ENCODE measurements at regions not wholly inside any gene's neighbourhood (a gene's known extent, or its start where the extent isn't known, plus 50 kb on each side); places are given as distances from the start of the nearest gene placed in this dataset.

- ChIA-PET POLR2A (ENCODE audit: unreplicated experiment) (no interaction called here), CTCF (no interaction called here)
- no peaks in the 10 kb centered on the region for H3K27me3 ChIP-seq (ENCODE audit: low read length)
- ATAC-seq: peak; percentile 96
- H3K79me2 ChIP-seq (ENCODE audit: low read length): no peaks in the 10 kb centered on the region
- H3K9me2 ChIP-seq (replicated peaks; ENCODE audit: low read length): no peaks in the 10 kb centered on the region
- no peak overlapping the region for H2AFZ ChIP-seq (ENCODE audit: low read length)
- H3K9me3 ChIP-seq (ENCODE audit: low read length): no peaks in the 10 kb centered on the region
- no TSS peak for BruUV-seq (replicated peaks)
- H4K20me1 ChIP-seq (ENCODE audit: low read length): no peaks in the 10 kb centered on the region
- DNase-seq: peak; percentile 60
- no peak overlapping the region for H3K9ac ChIP-seq (ENCODE audit: low read length)
- H3F3A ChIP-seq (ENCODE audit: low read length, unreplicated experiment): no peaks in the 10 kb centered on the region
- peak overlapping the region; percentile 12; the same call in 1 of the 2 replicates for H3K27ac ChIP-seq (ENCODE audit: low read length)
- intact Hi-C loops (cut with micrococcal nuclease): no loop called here
- H3K4me2 ChIP-seq (ENCODE audit: low read length): peak overlapping the region; percentile 49; the same call in 1 of the 2 replicates
- TF ChIP-seq EZH2 (IDR thresholded peaks at IDR 0.05; ENCODE audit: low read length, unreplicated experiment): no peak
- TF ChIP-seq CTCF (conservative IDR thresholded peaks at IDR 0.05; ENCODE audit: low read depth, low read length): no peak
- no peak for TF ChIP-seq EZH2phosphoT487 (IDR thresholded peaks at IDR 0.05; ENCODE audit: borderline replicate concordance, low read length)
- H3K4me3 ChIP-seq (ENCODE audit: low read length): no peak overlapping the region
- H3K4me1 ChIP-seq (ENCODE audit: insufficient read depth, low read length): peaks cover 13% of the 10 kb centered on the region
- no peaks in the 10 kb centered on the region for H3K36me3 ChIP-seq (ENCODE audit: low read depth, low read length)
Measured at GRCh38 chr13:85536706-85537105, 262.5 kb downstream of the SLITRK6 start.

GRCh38 chr13:85535316-85536084 lies 263.7 kb downstream of the SLITRK6 start:
- H3K36me3 ChIP-seq (ENCODE audit: low read depth, low read length): no peaks in the 10 kb centered on the region
- no peak overlapping the region for H2AFZ ChIP-seq (ENCODE audit: low read length)
- H3K4me2 ChIP-seq (ENCODE audit: low read length): no peak overlapping the region
- BruUV-seq (replicated peaks): no TSS peak
- ChIA-PET POLR2A (ENCODE audit: unreplicated experiment) (no interaction called here), CTCF (no interaction called here)
- no peak overlapping the region for H3K4me3 ChIP-seq (ENCODE audit: low read length)
- no peak overlapping the region for H3K9ac ChIP-seq (ENCODE audit: low read length)
- TF ChIP-seq CTCF (conservative IDR thresholded peaks at IDR 0.05; ENCODE audit: low read depth, low read length) (no peak), EZH2phosphoT487 (IDR thresholded peaks at IDR 0.05; ENCODE audit: borderline replicate concordance, low read length) (no peak), EZH2 (IDR thresholded peaks at IDR 0.05; ENCODE audit: low read length, unreplicated experiment) (no peak)
- no peaks in the 10 kb centered on the region for H3F3A ChIP-seq (ENCODE audit: low read length, unreplicated experiment)
- no peak for ATAC-seq
- DNase-seq: no peak
- no peaks in the 10 kb centered on the region for H3K79me2 ChIP-seq (ENCODE audit: low read length)
- H3K9me3 ChIP-seq (ENCODE audit: low read length): no peaks in the 10 kb centered on the region
- no peak overlapping the region for H3K27ac ChIP-seq (ENCODE audit: low read length)
- peaks cover 13% of the 10 kb centered on the region for H3K4me1 ChIP-seq (ENCODE audit: insufficient read depth, low read length)
- H3K27me3 ChIP-seq (ENCODE audit: low read length): no peaks in the 10 kb centered on the region
- no peaks in the 10 kb centered on the region for H3K9me2 ChIP-seq (replicated peaks; ENCODE audit: low read length)
- intact Hi-C loops (cut with micrococcal nuclease): no loop called here
- H4K20me1 ChIP-seq (ENCODE audit: low read length): no peaks in the 10 kb centered on the region

GRCh38 chr13:85533911-85534310 lies 265.3 kb downstream of the SLITRK6 start:
- H3K79me2 ChIP-seq (ENCODE audit: low read length): no peaks in the 10 kb centered on the region
- BruUV-seq (replicated peaks): no TSS peak
- peaks cover 29% of the 10 kb centered on the region for H3K4me1 ChIP-seq (ENCODE audit: insufficient read depth, low read length)
- H3K4me3 ChIP-seq (ENCODE audit: low read length): no peak overlapping the region
- no peak for ATAC-seq
- TF ChIP-seq EZH2phosphoT487 (IDR thresholded peaks at IDR 0.05; ENCODE audit: borderline replicate concordance, low read length) (no peak), EZH2 (IDR thresholded peaks at IDR 0.05; ENCODE audit: low read length, unreplicated experiment) (no peak)
- H3K4me2 ChIP-seq (ENCODE audit: low read length): no peak overlapping the region
- H3F3A ChIP-seq (ENCODE audit: low read length, unreplicated experiment): no peaks in the 10 kb centered on the region
- no peak overlapping the region for H3K27ac ChIP-seq (ENCODE audit: low read length)
- H3K27me3 ChIP-seq (ENCODE audit: low read length): no peaks in the 10 kb centered on the region
- H3K36me3 ChIP-seq (ENCODE audit: low read depth, low read length): no peaks in the 10 kb centered on the region
- H3K9me2 ChIP-seq (replicated peaks; ENCODE audit: low read length): no peaks in the 10 kb centered on the region
- ChIA-PET CTCF (no interaction called here), POLR2A (ENCODE audit: unreplicated experiment) (no interaction called here)
- no peak overlapping the region for H2AFZ ChIP-seq (ENCODE audit: low read length)
- H3K9ac ChIP-seq (ENCODE audit: low read length): no peak overlapping the region
- no peaks in the 10 kb centered on the region for H3K9me3 ChIP-seq (ENCODE audit: low read length)
- intact Hi-C loops (cut with micrococcal nuclease): no loop called here
- no peak for DNase-seq
- H4K20me1 ChIP-seq (ENCODE audit: low read length): no peaks in the 10 kb centered on the region
